ENCODE measurements at regions not wholly inside any gene's neighbourhood (a gene's known extent, or its start where the extent isn't known, plus 50 kb on each side); places are given as distances from the start of the nearest gene placed in this dataset.

GRCh38 chr1:239436286-239436685 lies 49.9 kb downstream of the CHRM3 start:
- Histone ChIP-seq H3K4me2 (no peak overlapping the region), H4K20me1 (ENCODE audit: insufficient read depth) (no peaks in the 10 kb centered on the region), H2AFZ (no peak overlapping the region), H3K79me2 (ENCODE audit: low read depth) (no peaks in the 10 kb centered on the region), H3K4me3 (no peak overlapping the region), H3F3A (ENCODE audit: insufficient read depth, low read depth) (no peaks in the 10 kb centered on the region), H3K36me3 (ENCODE audit: low read depth) (no peaks in the 10 kb centered on the region), H3K9me3 (ENCODE audit: insufficient read depth, low read depth) (no peaks in the 10 kb centered on the region; the same call in 1 of the 2 replicates), H3K27ac (no peak overlapping the region), H3K4me1 (replicated peaks; ENCODE audit: insufficient read depth) (no peaks in the 10 kb centered on the region), H3K9me2 (ENCODE audit: insufficient read depth) (no peaks in the 10 kb centered on the region), H3K27me3 (ENCODE audit: insufficient read depth, low read depth) (no peaks in the 10 kb centered on the region)
- no TSS peak for BruUV-seq (replicated peaks)
- CTCF ChIA-PET, result no interaction called here
- TF ChIP-seq, protein P1, sequence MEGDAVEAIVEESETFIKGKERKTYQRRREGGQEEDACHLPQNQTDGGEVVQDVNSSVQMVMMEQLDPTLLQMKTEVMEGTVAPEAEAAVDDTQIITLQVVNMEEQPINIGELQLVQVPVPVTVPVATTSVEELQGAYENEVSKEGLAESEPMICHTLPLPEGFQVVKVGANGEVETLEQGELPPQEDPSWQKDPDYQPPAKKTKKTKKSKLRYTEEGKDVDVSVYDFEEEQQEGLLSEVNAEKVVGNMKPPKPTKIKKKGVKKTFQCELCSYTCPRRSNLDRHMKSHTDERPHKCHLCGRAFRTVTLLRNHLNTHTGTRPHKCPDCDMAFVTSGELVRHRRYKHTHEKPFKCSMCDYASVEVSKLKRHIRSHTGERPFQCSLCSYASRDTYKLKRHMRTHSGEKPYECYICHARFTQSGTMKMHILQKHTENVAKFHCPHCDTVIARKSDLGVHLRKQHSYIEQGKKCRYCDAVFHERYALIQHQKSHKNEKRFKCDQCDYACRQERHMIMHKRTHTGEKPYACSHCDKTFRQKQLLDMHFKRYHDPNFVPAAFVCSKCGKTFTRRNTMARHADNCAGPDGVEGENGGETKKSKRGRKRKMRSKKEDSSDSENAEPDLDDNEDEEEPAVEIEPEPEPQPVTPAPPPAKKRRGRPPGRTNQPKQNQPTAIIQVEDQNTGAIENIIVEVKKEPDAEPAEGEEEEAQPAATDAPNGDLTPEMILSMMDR (conservative IDR thresholded peaks at IDR 0.05), result no peak
- no peak for TF ChIP-seq EZH2 (IDR thresholded peaks at IDR 0.05; ENCODE audit: low read depth)
- intact Hi-C loops (cut with micrococcal nuclease; ENCODE audit: unreplicated experiment), result no loop called here
- no peak for DNase-seq
- POLR2A ChIA-PET (ENCODE audit: unreplicated experiment), result no interaction called here

DNA sequence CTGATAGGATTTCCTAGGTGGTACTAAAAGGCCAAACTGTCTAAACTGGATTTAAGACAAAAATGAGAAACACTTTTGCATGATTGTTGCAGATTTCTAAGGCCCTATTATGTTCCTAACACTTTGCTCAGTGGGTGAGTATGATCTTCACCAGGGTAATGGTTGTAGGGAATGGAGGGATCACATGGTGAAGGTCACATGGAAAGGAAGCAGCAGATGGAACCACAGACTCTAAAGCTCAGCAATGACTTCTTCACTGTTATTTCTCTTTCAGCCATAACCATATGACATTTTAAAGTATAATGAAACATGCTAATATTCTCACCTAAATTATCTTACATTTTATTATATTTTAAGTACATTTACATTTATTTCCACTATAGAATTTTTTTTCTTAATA lies 51.5 kb downstream of the CHRM3 start:
- intact Hi-C loops (cut with micrococcal nuclease; ENCODE audit: unreplicated experiment), result no loop called here
- H3K4me2 ChIP-seq, result no peak overlapping the region
- no peak overlapping the region for H3K27ac ChIP-seq
- no peaks in the 10 kb centered on the region for H4K20me1 ChIP-seq (ENCODE audit: insufficient read depth)
- no peaks in the 10 kb centered on the region for H3K4me1 ChIP-seq (replicated peaks; ENCODE audit: insufficient read depth)
- no peak overlapping the region for H3K4me3 ChIP-seq
- H3K36me3 ChIP-seq (ENCODE audit: low read depth), result no peaks in the 10 kb centered on the region
- no peaks in the 10 kb centered on the region for H3K27me3 ChIP-seq (ENCODE audit: insufficient read depth, low read depth)
- H3K9me3 ChIP-seq (ENCODE audit: insufficient read depth, low read depth), result no peaks in the 10 kb centered on the region
- ChIA-PET POLR2A (ENCODE audit: unreplicated experiment) (no interaction called here), CTCF (no interaction called here)
- no peaks in the 10 kb centered on the region for H3K9me2 ChIP-seq (ENCODE audit: insufficient read depth)
- H2AFZ ChIP-seq, result no peak overlapping the region
- TF ChIP-seq EZH2 (IDR thresholded peaks at IDR 0.05; ENCODE audit: low read depth), result no peak
- DNase-seq, result no peak
- BruUV-seq (replicated peaks), result no TSS peak
- H3F3A ChIP-seq (ENCODE audit: insufficient read depth, low read depth), result no peaks in the 10 kb centered on the region
- H3K79me2 ChIP-seq (ENCODE audit: low read depth), result no peaks in the 10 kb centered on the region

DNA sequence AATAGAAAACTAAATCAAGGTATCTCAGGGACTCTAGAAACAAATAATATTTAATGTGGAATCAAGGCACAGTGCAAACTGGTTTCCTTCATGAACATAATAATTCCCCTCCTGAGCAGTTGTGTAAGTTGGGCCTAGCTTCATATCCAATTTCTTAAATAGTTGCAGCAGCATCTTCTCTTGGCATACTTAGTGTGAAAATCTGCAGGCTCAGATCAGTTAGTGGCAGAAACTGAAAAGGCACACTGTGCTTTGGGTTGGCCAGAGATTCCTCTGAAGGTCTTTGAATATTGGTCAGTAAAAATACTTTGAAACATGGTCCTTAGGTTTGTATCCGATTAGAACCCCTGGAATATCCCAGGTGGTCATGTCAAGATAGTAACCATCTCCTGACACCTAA lies 52.5 kb downstream of the CHRM3 start:
- no peak overlapping the region for H3K27ac ChIP-seq
- CTCF ChIA-PET, result no interaction called here
- TF ChIP-seq, protein P1 (conservative IDR thresholded peaks at IDR 0.05), result no peak
- TF ChIP-seq EZH2 (IDR thresholded peaks at IDR 0.05; ENCODE audit: low read depth), result no peak
- no peaks in the 10 kb centered on the region for H3K36me3 ChIP-seq (ENCODE audit: low read depth)
- POLR2A ChIA-PET (ENCODE audit: unreplicated experiment), result no interaction called here
- no peaks in the 10 kb centered on the region for H3K79me2 ChIP-seq (ENCODE audit: low read depth)
- H4K20me1 ChIP-seq (ENCODE audit: insufficient read depth), result no peaks in the 10 kb centered on the region
- H3K4me3 ChIP-seq, result no peak overlapping the region
- H3K4me2 ChIP-seq, result no peak overlapping the region
- H3K9me3 ChIP-seq (ENCODE audit: insufficient read depth, low read depth), result no peaks in the 10 kb centered on the region
- intact Hi-C loops (cut with micrococcal nuclease; ENCODE audit: unreplicated experiment), result no loop called here
- BruUV-seq (replicated peaks), result no TSS peak
- H3K27me3 ChIP-seq (ENCODE audit: insufficient read depth, low read depth), result no peaks in the 10 kb centered on the region
- no peak for DNase-seq
- no peaks in the 10 kb centered on the region for H3F3A ChIP-seq (ENCODE audit: insufficient read depth, low read depth)
- H3K9me2 ChIP-seq (ENCODE audit: insufficient read depth), result no peaks in the 10 kb centered on the region
- H2AFZ ChIP-seq, result no peak overlapping the region
- H3K4me1 ChIP-seq (replicated peaks; ENCODE audit: insufficient read depth), result no peaks in the 10 kb centered on the region

- H3F3A ChIP-seq (ENCODE audit: insufficient read depth, low read depth), result no peaks in the 10 kb centered on the region
- no peaks in the 10 kb centered on the region; the same call in 1 of the 2 replicates for H3K9me3 ChIP-seq (ENCODE audit: insufficient read depth, low read depth)
- BruUV-seq (replicated peaks), result no TSS peak
- H3K27ac ChIP-seq, result no peak overlapping the region
- ChIA-PET CTCF (no interaction called here), POLR2A (ENCODE audit: unreplicated experiment) (no interaction called here)
- H3K27me3 ChIP-seq (ENCODE audit: insufficient read depth, low read depth), result no peaks in the 10 kb centered on the region
- no peak overlapping the region for H3K4me3 ChIP-seq
- intact Hi-C loops (cut with micrococcal nuclease; ENCODE audit: unreplicated experiment), result no loop called here
- H3K79me2 ChIP-seq (ENCODE audit: low read depth), result no peaks in the 10 kb centered on the region
- H3K4me2 ChIP-seq, result no peak overlapping the region
- DNase-seq, result no peak
- TF ChIP-seq, protein P1 (conservative IDR thresholded peaks at IDR 0.05), result no peak
- no peak for TF ChIP-seq EZH2 (IDR thresholded peaks at IDR 0.05; ENCODE audit: low read depth)
- no peaks in the 10 kb centered on the region for H3K9me2 ChIP-seq (ENCODE audit: insufficient read depth)
- no peak overlapping the region for H2AFZ ChIP-seq
- no peaks in the 10 kb centered on the region for H3K4me1 ChIP-seq (replicated peaks; ENCODE audit: insufficient read depth)
- no peaks in the 10 kb centered on the region for H3K36me3 ChIP-seq (ENCODE audit: low read depth)
- no peaks in the 10 kb centered on the region for H4K20me1 ChIP-seq (ENCODE audit: insufficient read depth)
Measured at GRCh38 chr1:239443361-239443760, 57.0 kb downstream of the CHRM3 start.

Data from PC-9 (cell line).